NCI-H1694 (cell line): ENCODE measurements at regions not wholly inside any gene's neighbourhood (a gene's known extent, or its start where the extent isn't known, plus 50 kb on each side); places are given as distances from the start of the nearest gene placed in this dataset.
"Not testable (repeated sequence)": the region's sequence is repeated elsewhere in the genome, so short reads cannot be mapped to it uniquely, and the experiment has no call there.

ENCODE experiments used
- DNase-seq: peaks from one replicate; lab custom pipeline; 2025; lab: John Stamatoyannopoulos, UW

GRCh38 chr17:65305778-65306177, 168.6 kb downstream of the RGS9 start:
- DNase-seq, result no peak

GRCh38 chr17:65305116-65305515, 167.9 kb downstream of the RGS9 start:
- no peak for DNase-seq

GRCh38 chr17:65301882-65302281, 164.7 kb downstream of the RGS9 start:
- DNase-seq, result not testable (repeated sequence)

GRCh38 chr17:65301184-65301583, 164.0 kb downstream of the RGS9 start:
- no peak for DNase-seq

- no peak for DNase-seq
These were observed 160.7 kb downstream of the RGS9 start for GRCh38 chr17:65297916-65298315.

GRCh38 chr17:65297384-65297783, 160.2 kb downstream of the RGS9 start:
- no peak for DNase-seq

GRCh38 chr17:65294181-65294719, 157.1 kb downstream of the RGS9 start:
- DNase-seq, result peak; percentile 16

- DNase-seq, result no peak
These were observed 156.5 kb downstream of the RGS9 start for GRCh38 chr17:65293584-65294180.

GRCh38 chr17:65292430-65292829, 155.3 kb downstream of the RGS9 start:
- no peak for DNase-seq

- DNase-seq, result not testable (repeated sequence)
These were observed 154.1 kb downstream of the RGS9 start for GRCh38 chr17:65291301-65291700.

GRCh38 chr17:65290616-65291015, 153.4 kb downstream of the RGS9 start:
- DNase-seq, result no peak

- no peak for DNase-seq
These were observed 152.9 kb downstream of the RGS9 start for GRCh38 chr17:65290056-65290455.

- DNase-seq, result no peak
These were observed 149.9 kb downstream of the RGS9 start for GRCh38 chr17:65287040-65287439.

- no peak for DNase-seq
These were observed 146.5 kb downstream of the RGS9 start for GRCh38 chr17:65283704-65284103.

GRCh38 chr17:65279456-65279855, 142.3 kb downstream of the RGS9 start:
- no peak for DNase-seq

GRCh38 chr17:65278820-65279184, 141.6 kb downstream of the RGS9 start:
- no peak for DNase-seq

GRCh38 chr17:65278050-65278819, 141.1 kb downstream of the RGS9 start:
- no peak for DNase-seq

GRCh38 chr17:65277576-65277975, 140.4 kb downstream of the RGS9 start:
- no peak for DNase-seq
